H9 (cell line): ENCODE measurements at regions not wholly inside any gene's neighbourhood (a gene's known extent, or its start where the extent isn't known, plus 50 kb on each side); places are given as distances from the start of the nearest gene placed in this dataset.

Source experiments
- DNase-seq: peaks from one replicate; pipeline ENCODE4 v3.0.0-alpha.2; 2017
- H2AFZ ChIP-seq: one replicate; pipeline ENCODE4 v1.6.1; 2013; ENCODE audit warnings: mild to moderate bottlenecking, low read length, control low read depth, moderate library complexity
- H2AK5ac ChIP-seq: 2 replicates; pipeline ENCODE4 v1.6.1; 2013; ENCODE audit warnings: low read length, control low read depth, mixed read lengths; ENCODE audit not compliant: insufficient read length
- H2BK120ac ChIP-seq: one replicate; pipeline ENCODE4 v1.6.1; 2013; ENCODE audit warnings: low read depth, mild to moderate bottlenecking, low read length, control low read depth, inconsistent platforms; ENCODE audit not compliant: poor library complexity, severe bottlenecking
- H2BK12ac ChIP-seq: 2 replicates; pipeline ENCODE4 v1.6.1; 2013; ENCODE audit warnings: low read length, control low read depth, mixed read lengths, low read depth; ENCODE audit not compliant: insufficient read length
- H2BK15ac ChIP-seq: 2 replicates; pipeline ENCODE4 v1.6.1; 2013; ENCODE audit warnings: low read depth, low read length, control low read depth
- H2BK20ac ChIP-seq: one replicate; pipeline ENCODE4 v1.6.1; 2013; ENCODE audit warnings: low read depth, mild to moderate bottlenecking, low read length, control low read depth, inconsistent platforms; ENCODE audit not compliant: poor library complexity, severe bottlenecking
- H2BK5ac ChIP-seq: 2 replicates; pipeline ENCODE4 v1.6.1; 2013; ENCODE audit warnings: low read length, control low read depth, mixed read lengths; ENCODE audit not compliant: insufficient read length
- H3K14ac ChIP-seq: 2 replicates; pipeline ENCODE4 v1.6.1; 2013; ENCODE audit warnings: low read length, control low read depth; ENCODE audit not compliant: insufficient read depth
- H3K18ac ChIP-seq: 2 replicates; pipeline ENCODE4 v1.6.1; 2013; ENCODE audit warnings: low read depth, mild to moderate bottlenecking, mixed read lengths, low read length, control low read depth; ENCODE audit not compliant: insufficient read length
- H3K23ac ChIP-seq: 2 replicates; pipeline ENCODE4 v1.6.1; 2013; ENCODE audit warnings: low read length, control low read depth, mixed read lengths, low read depth; ENCODE audit not compliant: insufficient read length
- H3K23me2 ChIP-seq: 2 replicates; pipeline ENCODE4 v1.6.1; 2013; ENCODE audit warnings: low read depth, mild to moderate bottlenecking, mixed read lengths, low read length, control low read depth; ENCODE audit not compliant: insufficient read length, poor library complexity, severe bottlenecking
- H3K27ac ChIP-seq: 2 replicates; pipeline ENCODE4 v1.5.1; 2013; ENCODE audit warnings: low read length, control low read depth, mixed read lengths, low read depth; ENCODE audit not compliant: insufficient read length
- H3K27me3 ChIP-seq: 2 replicates; pipeline ENCODE4 v1.6.1; 2013; ENCODE audit warnings: low read length, control low read depth, inconsistent platforms; ENCODE audit not compliant: insufficient read depth
- H3K4ac ChIP-seq: 2 replicates; pipeline ENCODE4 v1.6.1; 2013; ENCODE audit warnings: low read depth, mild to moderate bottlenecking, control low read depth, inconsistent platforms, low read length, moderate library complexity
- H3K4me1 ChIP-seq: 2 replicates; pipeline ENCODE4 v1.6.1; 2013; ENCODE audit warnings: low read length, control low read depth, inconsistent platforms; ENCODE audit not compliant: insufficient read depth
- H3K4me2 ChIP-seq: 2 replicates; pipeline ENCODE4 v1.6.1; 2013; ENCODE audit warnings: low read length, control low read depth, mixed read lengths; ENCODE audit not compliant: insufficient read length, insufficient read depth
- H3K56ac ChIP-seq: 2 replicates; pipeline ENCODE4 v1.6.1; 2013; ENCODE audit warnings: low read depth, mild to moderate bottlenecking, mixed read lengths, low read length, control low read depth; ENCODE audit not compliant: insufficient read length
- H3K79me1 ChIP-seq: 2 replicates; pipeline ENCODE4 v1.6.1; 2013; ENCODE audit warnings: low read depth, mild to moderate bottlenecking, moderate library complexity, low read length, control low read depth, inconsistent platforms; ENCODE audit not compliant: insufficient read depth, poor library complexity, severe bottlenecking
- H3K79me2 ChIP-seq: 2 replicates; pipeline ENCODE4 v1.6.1; 2013; ENCODE audit warnings: low read length, control low read depth, inconsistent platforms; ENCODE audit not compliant: insufficient read depth
- H3K9ac ChIP-seq: 2 replicates; pipeline ENCODE4 v1.6.1; 2013; ENCODE audit warnings: low read length, control low read depth, mixed read lengths; ENCODE audit not compliant: insufficient read length; ENCODE audit errors: extremely low read depth
- H3K9me3 ChIP-seq: one replicate; pipeline ENCODE4 v1.6.1; 2013; ENCODE audit warnings: low read depth, low read length, inconsistent platforms; ENCODE audit not compliant: control insufficient read depth
- H3T11ph ChIP-seq: one replicate; pipeline ENCODE4 v1.6.1; 2013; ENCODE audit warnings: mild to moderate bottlenecking, low read length, control low read depth, inconsistent platforms
- H4K20me1 ChIP-seq: one replicate; pipeline ENCODE4 v1.6.1; 2013; ENCODE audit not compliant: control insufficient read depth, insufficient read length, insufficient read depth
- H4K5ac ChIP-seq: 2 replicates; pipeline ENCODE4 v1.6.1; 2013; ENCODE audit warnings: low read depth, mild to moderate bottlenecking, mixed read lengths, low read length, control low read depth; ENCODE audit not compliant: insufficient read length
- H4K8ac ChIP-seq: replicated peaks from 2 replicates; pipeline ENCODE4 v1.6.1; 2013; ENCODE audit warnings: low read length, control low read depth, mixed read lengths, low read depth; ENCODE audit not compliant: insufficient read length
- H4K91ac ChIP-seq: 2 replicates; pipeline ENCODE4 v1.6.1; 2013; ENCODE audit warnings: low read depth, mild to moderate bottlenecking, moderate library complexity, mixed read lengths, low read length, control low read depth; ENCODE audit not compliant: insufficient read length
- H3K27ac Mint-ChIP-seq, 3 experiments: 2 replicates in 2 of 3; 3 replicates in 1 of 3; pipeline ENCODE4 v1.8.0; 2020 to 2021; ENCODE audit warnings: mixed read lengths in 3 of 3, mild to moderate bottlenecking in 1 of 3, moderate library complexity in 1 of 3
- H3K27me3 Mint-ChIP-seq: 2 replicates; pipeline ENCODE4 v1.8.0; 2021; ENCODE audit warnings: low read depth, mild to moderate bottlenecking, moderate library complexity, mixed read lengths
- H3K36me3 Mint-ChIP-seq, 3 experiments: 2 replicates in 2 of 3; 3 replicates in 1 of 3; pipeline ENCODE4 v1.8.0; 2020 to 2021; ENCODE audit warnings: low read depth in 3 of 3, mixed read lengths in 3 of 3; ENCODE audit not compliant: insufficient read depth in 1 of 3
- H3K4me1 Mint-ChIP-seq, 2 experiments: 2 replicates each; pipeline ENCODE4 v1.8.0; 2020; ENCODE audit warnings: mixed read lengths in 2 of 2
- H3K4me3 Mint-ChIP-seq, 2 experiments: 2 replicates in 1 of 2; 3 replicates in 1 of 2; pipeline ENCODE4 v1.8.0; 2020 to 2021; ENCODE audit warnings: mild to moderate bottlenecking in 2 of 2, mixed read lengths in 2 of 2, moderate library complexity in 1 of 2
- H3K9me3 Mint-ChIP-seq, 2 experiments: 2 replicates in 1 of 2; 3 replicates in 1 of 2; pipeline ENCODE4 v1.8.0; 2020; ENCODE audit warnings: mild to moderate bottlenecking in 2 of 2, mixed read lengths in 2 of 2, moderate library complexity in 1 of 2
- CTCF ChIP-seq: fragments of 200-600 bp; sonication (generic); conservative IDR thresholded peaks from 3 replicates; pipeline ENCODE4 v1.8.0; 2021; ENCODE audit warnings: antibody characterized with exemption, mild to moderate bottlenecking
- WGBS: extraction: QIAGEN DNeasy Blood & Tissue Kit; methylation state at CpG from one replicate; pipeline ENCODE4 v1.1.7; 2013; ENCODE audit warnings: missing lambda C conversion rate, low lambda C conversion rate, mixed read lengths; ENCODE audit not compliant: insufficient read length; ENCODE audit errors: extremely low coverage; 5-methylcytosine and 5-hydroxymethylcytosine counted together

- DNase-seq: no peak
- Histone ChIP-seq H4K20me1 (no peaks in the 10 kb centered on the region), H2BK12ac (no peak overlapping the region), H4K5ac (no peak overlapping the region), H2BK15ac (no peak overlapping the region), H3T11ph (no peak overlapping the region), H3K56ac (no peak overlapping the region), H3K4me2 (no peak overlapping the region), H2AK5ac (no peak overlapping the region), H2BK5ac (no peak overlapping the region), H3K9me3 (no peaks in the 10 kb centered on the region), H3K4ac (no peak overlapping the region), H3K27me3 (no peaks in the 10 kb centered on the region), H3K14ac (no peak overlapping the region), H3K4me1 (no peaks in the 10 kb centered on the region), H4K91ac (no peak overlapping the region), H2BK120ac (no peak overlapping the region), H3K23ac (no peak overlapping the region), H3K9ac (no peak overlapping the region), H3K79me1 (no peaks in the 10 kb centered on the region), H3K23me2 (no peaks in the 10 kb centered on the region), H2BK20ac (no peak overlapping the region), H2AFZ (no peak overlapping the region), H3K18ac (no peak overlapping the region), H4K8ac (no peak overlapping the region), H3K79me2 (no peaks in the 10 kb centered on the region), H3K27ac (no peak overlapping the region)
- H3K36me3 Mint-ChIP-seq: no peaks in the 10 kb centered on the region
- H3K27me3 Mint-ChIP-seq: no peaks in the 10 kb centered on the region
- no peak overlapping the region for H3K4me3 Mint-ChIP-seq
- peaks cover 0 to 2% of the 10 kb centered on the region in 2 experiments; a peak in 2 of 4 replicates for H3K4me1 Mint-ChIP-seq
- no peak overlapping the region for H3K27ac Mint-ChIP-seq
- WGBS: no CpG with 5 or more reads among the region's 3 CpGs
- TF ChIP-seq CTCF: no peak
- H3K9me3 Mint-ChIP-seq: no peaks in the 10 kb centered on the region
These were observed 445.3 kb downstream of the NTRK2 start for GRCh38 chr9:85114799-85115198.
